IgD-negative memory B cell (primary cell): ENCODE measurements at regions not wholly inside any gene's neighbourhood (a gene's known extent, or its start where the extent isn't known, plus 50 kb on each side); places are given as distances from the start of the nearest gene placed in this dataset.
"Not testable (repeated sequence)": the region's sequence is repeated elsewhere in the genome, so short reads cannot be mapped to it uniquely, and the experiment has no call there.

ENCODE experiments used
- H3K27ac Mint-ChIP-seq, 3 donors: one replicate each; pipeline ENCODE4 v1.8.0; 2020 to 2022; ENCODE audit warnings: mild to moderate bottlenecking in 3 of 3, mixed read lengths in 3 of 3, moderate library complexity in 1 of 3
- H3K27me3 Mint-ChIP-seq: one replicate; pipeline ENCODE4 v1.8.0; 2021; ENCODE audit warnings: mixed read lengths
- H3K36me3 Mint-ChIP-seq: one replicate; pipeline ENCODE4 v1.8.0; 2020; ENCODE audit warnings: mild to moderate bottlenecking, mixed read lengths
- H3K4me1 Mint-ChIP-seq, 3 donors: one replicate each; pipeline ENCODE4 v1.8.0; 2020 to 2022; ENCODE audit warnings: mixed read lengths in 3 of 3, mild to moderate bottlenecking in 1 of 3
- H3K4me3 Mint-ChIP-seq, 4 donors: one replicate each; pipeline ENCODE4 v1.8.0; 2020 to 2022; ENCODE audit warnings: mild to moderate bottlenecking in 4 of 4, mixed read lengths in 4 of 4, moderate library complexity in 3 of 4
- H3K9me3 Mint-ChIP-seq, 3 donors: one replicate each; pipeline ENCODE4 v1.8.0; 2020 to 2021; ENCODE audit warnings: mixed read lengths in 3 of 3, mild to moderate bottlenecking in 1 of 3

DNA sequence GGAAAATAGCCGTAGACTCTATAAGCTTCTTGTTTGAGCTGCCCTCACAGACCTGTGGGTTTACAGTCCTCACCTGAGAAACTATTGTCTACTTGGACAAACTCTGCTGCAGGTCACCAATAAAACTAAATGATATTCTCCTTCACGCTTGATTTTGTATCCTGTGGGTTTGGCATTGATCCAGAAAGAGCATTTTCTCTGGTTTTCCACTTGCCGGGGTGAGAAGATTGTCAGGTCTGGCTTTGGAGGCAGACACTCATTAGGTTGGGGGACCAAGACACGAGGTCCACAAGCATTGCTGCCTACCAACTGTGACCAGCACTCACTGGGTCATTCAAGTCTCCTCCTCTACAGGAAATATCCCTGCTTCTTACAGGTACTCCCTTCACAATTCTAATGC is 68.5 kb downstream of the CDC14C start:
- Mint-ChIP-seq H3K27me3 (no peaks in the 10 kb centered on the region), H3K4me3 (no peak overlapping the region), H3K36me3 (peaks cover 2% of the 10 kb centered on the region), H3K4me1 (no peaks in the 10 kb centered on the region), H3K27ac (no peak overlapping the region), H3K9me3 (peaks cover 0 to 16% (median 8%) of the 10 kb centered on the region in 3 donors)

DNA sequence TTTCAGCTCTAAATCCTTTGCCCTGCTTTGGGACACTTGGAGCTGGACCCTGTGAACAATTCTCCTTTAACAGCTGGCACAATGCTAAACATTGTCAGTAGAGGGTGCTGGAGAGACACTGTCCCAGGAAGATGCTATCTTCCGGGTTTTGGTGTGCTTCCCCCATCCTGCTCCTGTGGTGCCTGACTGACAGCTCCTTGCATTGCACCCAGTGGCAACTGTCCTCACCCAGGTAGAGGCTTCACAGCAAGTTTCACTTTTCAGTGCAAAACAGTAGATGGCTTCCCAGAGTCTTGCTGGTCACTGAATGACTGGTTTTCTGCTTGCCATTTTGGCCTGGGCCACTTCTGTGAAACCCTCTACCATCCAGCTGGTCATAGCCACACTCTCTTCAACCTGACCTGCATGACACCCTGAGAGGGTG is 77.3 kb downstream of the CDC14C start:
- H3K4me1 Mint-ChIP-seq: no peaks in the 10 kb centered on the region
- no peaks in the 10 kb centered on the region for H3K36me3 Mint-ChIP-seq
- H3K27me3 Mint-ChIP-seq: no peaks in the 10 kb centered on the region
- no peak overlapping the region for H3K4me3 Mint-ChIP-seq
- H3K9me3 Mint-ChIP-seq: peaks cover 5 to 6% (median 6%) of the 10 kb centered on the region in 3 donors
- H3K27ac Mint-ChIP-seq: no peak overlapping the region

DNA sequence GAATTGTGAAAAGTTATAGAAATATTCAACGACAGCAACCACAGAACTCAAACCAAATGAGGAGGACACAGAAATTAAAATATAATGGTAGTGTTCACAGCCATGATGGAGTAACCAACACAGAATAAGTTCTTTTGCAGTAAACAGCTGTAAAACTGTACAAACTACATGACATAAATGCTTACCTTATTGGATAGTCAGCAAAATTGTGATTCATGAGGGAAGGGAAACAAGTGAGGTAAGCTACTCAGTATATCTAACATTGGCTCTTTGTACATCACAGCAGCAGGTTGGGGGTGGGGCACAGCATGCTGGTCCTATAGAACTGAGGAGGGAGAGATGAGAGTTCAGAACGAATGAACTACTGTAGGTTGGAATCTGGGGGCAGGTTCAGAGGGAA is 86.4 kb downstream of the CDC14C start:
- Mint-ChIP-seq H3K4me3 (no peak overlapping the region), H3K27ac (no peak overlapping the region), H3K36me3 (no peaks in the 10 kb centered on the region), H3K27me3 (no peaks in the 10 kb centered on the region), H3K4me1 (no peaks in the 10 kb centered on the region), H3K9me3 (peaks cover 7 to 10% (median 7%) of the 10 kb centered on the region in 3 donors)

DNA sequence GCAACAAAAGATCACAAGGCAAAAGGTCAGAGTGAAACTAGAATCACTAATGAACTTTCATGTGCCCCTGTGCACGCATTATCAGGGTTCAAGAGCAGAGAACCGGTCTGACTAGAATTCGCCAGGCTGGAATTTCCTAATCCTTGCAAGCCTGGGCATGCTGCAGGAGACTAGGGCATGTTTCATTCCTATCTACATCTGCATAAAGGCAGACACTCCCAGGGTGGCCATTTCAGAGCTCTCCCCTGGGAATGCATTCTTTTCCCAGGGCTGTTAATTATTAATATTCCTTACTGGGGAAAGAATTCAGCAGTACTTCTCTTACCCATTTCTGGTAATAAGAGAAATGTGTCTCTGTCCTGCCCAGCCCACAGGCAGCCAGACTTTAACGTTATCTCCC is 90.5 kb downstream of the CDC14C start:
- no peak overlapping the region for H3K4me3 Mint-ChIP-seq
- peaks cover 2 to 18% (median 6%) of the 10 kb centered on the region in 3 donors for H3K9me3 Mint-ChIP-seq
- no peaks in the 10 kb centered on the region for H3K4me1 Mint-ChIP-seq
- no peak overlapping the region for H3K27ac Mint-ChIP-seq
- H3K27me3 Mint-ChIP-seq: no peaks in the 10 kb centered on the region
- H3K36me3 Mint-ChIP-seq: no peaks in the 10 kb centered on the region

DNA sequence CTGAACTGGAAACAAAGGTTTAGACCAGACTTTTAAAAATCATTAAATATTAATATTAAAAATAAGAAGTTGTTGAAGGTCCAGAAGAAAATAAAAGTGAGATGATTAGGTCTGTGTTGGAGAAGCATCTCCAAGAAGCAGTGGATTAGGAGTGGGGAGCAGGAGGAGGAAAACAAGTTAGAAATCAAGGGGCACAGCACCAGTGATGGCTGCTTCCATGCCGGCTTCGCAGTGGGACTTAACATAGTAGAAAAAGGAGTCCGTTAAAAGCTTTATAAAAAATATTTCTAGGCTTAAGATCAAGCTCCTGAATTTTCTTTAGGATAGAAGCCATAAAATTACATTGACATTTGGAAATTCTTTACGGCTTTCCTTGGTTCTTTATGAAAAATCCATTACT is 95.8 kb downstream of the CDC14C start:
- peaks cover 2 to 17% (median 2%) of the 10 kb centered on the region in 3 donors for H3K9me3 Mint-ChIP-seq
- no peak overlapping the region for H3K4me3 Mint-ChIP-seq
- no peaks in the 10 kb centered on the region for H3K36me3 Mint-ChIP-seq
- no peaks in the 10 kb centered on the region for H3K4me1 Mint-ChIP-seq
- no peaks in the 10 kb centered on the region for H3K27me3 Mint-ChIP-seq
- H3K27ac Mint-ChIP-seq: no peak overlapping the region

DNA sequence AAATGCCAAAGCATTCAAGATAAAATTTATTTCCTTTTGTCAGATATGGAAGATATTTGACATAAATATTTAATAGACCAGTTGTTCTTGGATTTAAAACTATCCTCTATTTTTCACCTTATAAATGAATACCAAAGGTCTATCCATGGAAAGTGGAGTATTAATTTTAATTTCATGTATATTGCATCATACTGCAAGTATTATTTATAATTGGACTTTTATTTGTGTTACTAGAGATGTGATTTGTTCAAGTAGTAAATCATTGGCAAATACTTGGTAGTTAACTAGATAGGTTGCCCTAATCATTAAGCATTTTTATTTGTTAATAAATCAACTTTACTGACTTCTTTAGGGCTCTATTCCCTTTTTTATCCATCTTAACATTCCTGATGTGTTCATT is 98.1 kb downstream of the CDC14C start:
- no peaks in the 10 kb centered on the region for H3K36me3 Mint-ChIP-seq
- no peak overlapping the region for H3K4me3 Mint-ChIP-seq
- H3K9me3 Mint-ChIP-seq: peaks cover 1 to 8% (median 2%) of the 10 kb centered on the region in 3 donors
- no peak overlapping the region for H3K27ac Mint-ChIP-seq
- no peaks in the 10 kb centered on the region for H3K27me3 Mint-ChIP-seq
- H3K4me1 Mint-ChIP-seq: no peaks in the 10 kb centered on the region

DNA sequence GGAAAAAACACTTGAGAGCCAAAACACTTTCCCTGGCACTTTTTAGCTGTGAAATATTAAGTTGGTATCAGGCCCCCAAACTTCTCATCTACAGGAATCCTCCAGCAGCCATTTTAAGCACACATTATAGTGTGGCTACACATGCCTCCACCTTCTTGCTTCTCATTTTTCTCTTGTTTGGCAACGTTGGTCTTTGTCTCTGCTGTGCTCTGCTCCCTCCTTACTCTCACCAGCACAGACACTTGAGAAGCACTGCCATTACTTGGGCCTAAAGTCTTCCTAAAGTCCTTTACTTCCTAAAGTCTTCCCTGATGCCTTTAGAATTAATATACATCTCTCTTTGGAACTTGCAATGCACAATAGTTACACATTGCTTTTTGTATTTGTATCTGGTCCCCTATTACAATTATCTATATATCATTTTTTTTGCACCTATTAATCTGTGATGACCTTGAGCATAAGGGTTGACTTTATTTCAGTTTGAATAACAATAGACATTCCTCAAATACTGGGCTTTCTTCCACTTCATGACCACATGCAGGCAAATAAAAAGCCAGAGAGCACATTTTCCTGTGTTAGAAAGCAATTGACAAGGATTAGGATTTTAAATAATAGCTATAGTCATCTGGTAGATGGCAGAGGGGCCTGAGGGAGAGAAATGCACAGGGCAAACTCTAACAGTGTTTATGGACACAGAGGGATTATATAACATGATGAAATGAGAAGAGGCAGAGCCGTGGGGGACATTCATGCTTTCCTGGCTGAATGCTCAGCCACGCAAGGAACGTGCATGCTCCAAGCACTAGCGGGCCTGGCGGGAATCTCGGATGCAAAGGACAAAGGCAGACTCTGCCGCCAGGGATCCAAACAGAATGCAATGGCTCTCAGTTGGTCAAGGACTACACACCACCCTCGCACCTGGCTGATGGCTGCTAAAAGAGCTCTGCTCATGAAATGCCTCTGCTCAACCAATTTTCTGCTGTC is 99.3 kb downstream of the CDC14C start:
- Mint-ChIP-seq H3K9me3 (peaks cover 0 to 8% (median 1%) of the 10 kb centered on the region in 3 donors), H3K27me3 (no peaks in the 10 kb centered on the region), H3K36me3 (no peaks in the 10 kb centered on the region), H3K4me3 (no peak overlapping the region), H3K4me1 (no peaks in the 10 kb centered on the region), H3K27ac (no peak overlapping the region)

DNA sequence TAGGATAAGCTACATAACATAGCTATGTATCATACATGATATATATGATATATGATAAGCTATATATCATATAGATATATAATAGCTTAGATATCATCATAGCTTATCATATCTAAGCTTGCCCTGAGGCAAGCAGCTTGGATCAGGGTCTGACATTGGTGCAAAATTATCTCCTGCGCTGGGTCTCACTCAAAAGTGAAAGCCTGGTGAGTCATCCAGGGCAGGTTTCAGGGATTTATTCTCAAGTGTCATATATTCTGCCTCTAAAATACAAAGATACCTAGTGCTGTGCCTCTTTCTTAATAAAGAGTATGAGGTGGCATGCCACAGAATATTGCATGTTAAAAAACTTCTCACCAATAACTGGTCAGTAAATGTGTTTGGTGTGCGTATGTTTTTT is 105.9 kb downstream of the CDC14C start:
- H3K27me3 Mint-ChIP-seq: no peaks in the 10 kb centered on the region
- H3K36me3 Mint-ChIP-seq: no peaks in the 10 kb centered on the region
- H3K9me3 Mint-ChIP-seq: peaks cover 0 to 1% (median 0%) of the 10 kb centered on the region in 3 donors
- no peaks in the 10 kb centered on the region for H3K4me1 Mint-ChIP-seq
- H3K4me3 Mint-ChIP-seq: no peak overlapping the region
- no peak overlapping the region for H3K27ac Mint-ChIP-seq

DNA sequence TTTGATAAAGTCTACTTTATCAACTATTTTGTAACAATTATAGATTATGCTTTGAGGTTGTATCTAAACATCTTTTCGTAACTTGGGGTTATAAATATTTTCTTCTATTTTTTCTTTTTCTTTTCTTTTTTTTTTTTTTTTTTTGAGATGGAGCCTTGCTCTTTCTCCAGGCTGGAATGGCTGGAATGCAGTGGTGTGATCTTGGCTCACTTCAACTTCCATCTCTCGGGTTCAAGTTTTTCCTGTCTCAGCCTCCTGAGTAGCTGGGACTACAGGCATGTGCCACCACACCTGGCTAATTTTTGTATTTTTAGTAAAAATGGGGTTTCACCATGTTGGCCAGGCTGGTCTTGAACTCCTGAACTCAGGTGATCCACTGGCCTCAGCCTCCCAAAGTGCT is 108.8 kb downstream of the CDC14C start:
- not testable (repeated sequence) for H3K4me3 Mint-ChIP-seq, H3K9me3 Mint-ChIP-seq, H3K27me3 Mint-ChIP-seq, H3K36me3 Mint-ChIP-seq, H3K27ac Mint-ChIP-seq, H3K4me1 Mint-ChIP-seq

DNA sequence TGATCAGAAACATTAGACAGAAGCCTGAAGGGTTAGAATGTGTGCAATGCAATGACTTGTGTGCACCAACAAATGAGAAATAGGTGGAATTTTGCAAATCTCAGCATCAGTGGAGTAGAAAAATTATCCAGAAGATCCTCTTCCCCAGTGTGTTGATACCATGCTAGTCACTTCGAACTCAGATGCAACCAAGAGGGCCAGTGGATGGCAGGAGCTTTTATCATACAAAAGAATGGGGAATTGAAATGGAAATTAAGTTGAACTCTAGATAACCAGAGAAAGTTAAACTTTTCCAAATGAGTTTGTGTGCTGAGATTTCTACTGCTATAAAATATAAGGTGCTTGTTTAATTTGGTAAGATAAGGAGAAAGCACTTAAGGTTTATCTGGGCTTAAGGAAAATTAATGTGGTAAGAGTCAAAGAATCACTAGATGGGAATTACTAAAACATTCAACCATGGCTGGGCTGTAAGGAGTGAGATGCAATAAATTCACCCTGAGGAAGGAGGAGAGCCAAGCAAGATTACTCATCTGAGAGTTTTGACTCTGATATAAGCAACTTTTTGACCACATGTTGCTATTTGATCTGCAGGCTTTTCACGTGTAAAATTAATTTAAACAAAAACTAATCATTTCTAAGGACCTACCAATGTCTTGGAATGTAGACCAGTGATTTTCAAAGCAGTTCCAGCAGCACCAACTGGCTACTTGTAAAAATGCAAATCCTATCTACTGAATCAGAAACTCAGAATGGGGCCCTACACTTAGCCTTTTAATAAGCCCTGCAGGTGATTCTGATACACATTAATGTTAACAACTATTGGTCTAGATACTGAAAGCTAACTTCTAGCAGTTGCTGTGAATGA is 113.2 kb downstream of the CDC14C start:
- Mint-ChIP-seq H3K9me3 (peaks cover 2 to 5% (median 4%) of the 10 kb centered on the region in 3 donors), H3K27me3 (no peaks in the 10 kb centered on the region), H3K4me1 (no peaks in the 10 kb centered on the region), H3K36me3 (no peaks in the 10 kb centered on the region), H3K4me3 (no peak overlapping the region), H3K27ac (peak overlapping the region in 1 of 3 donors; percentile 5)

DNA sequence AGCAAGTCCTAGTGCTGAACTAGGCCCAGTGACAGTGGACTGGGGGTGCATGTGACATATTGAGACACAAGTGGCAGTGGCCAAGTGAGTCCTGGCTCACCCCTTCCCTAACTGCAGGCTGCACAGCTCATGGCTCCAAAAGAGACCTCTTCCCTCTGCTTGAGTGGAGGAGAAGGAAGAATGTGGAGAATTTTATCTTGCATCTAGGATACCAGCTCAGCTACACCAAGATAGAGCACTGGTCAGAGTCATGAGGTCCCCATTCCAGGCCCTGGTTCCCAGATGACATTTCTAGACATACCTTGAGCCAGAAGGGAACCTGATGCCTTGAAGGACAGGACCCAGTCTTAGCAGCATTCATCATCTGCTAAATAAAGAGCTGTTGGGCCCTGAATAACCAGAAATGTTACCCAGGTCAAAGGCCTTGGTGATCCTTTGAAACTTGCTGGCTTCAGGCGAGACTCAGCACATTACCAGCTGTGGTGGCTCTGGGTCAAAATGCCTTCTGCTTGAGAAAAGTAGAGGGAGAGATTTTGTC is 114.5 kb downstream of the CDC14C start:
- no peaks in the 10 kb centered on the region for H3K36me3 Mint-ChIP-seq
- peaks cover 2 to 5% (median 5%) of the 10 kb centered on the region in 3 donors for H3K9me3 Mint-ChIP-seq
- H3K27me3 Mint-ChIP-seq: no peaks in the 10 kb centered on the region
- H3K4me1 Mint-ChIP-seq: no peaks in the 10 kb centered on the region
- no peak overlapping the region for H3K27ac Mint-ChIP-seq
- H3K4me3 Mint-ChIP-seq: no peak overlapping the region

DNA sequence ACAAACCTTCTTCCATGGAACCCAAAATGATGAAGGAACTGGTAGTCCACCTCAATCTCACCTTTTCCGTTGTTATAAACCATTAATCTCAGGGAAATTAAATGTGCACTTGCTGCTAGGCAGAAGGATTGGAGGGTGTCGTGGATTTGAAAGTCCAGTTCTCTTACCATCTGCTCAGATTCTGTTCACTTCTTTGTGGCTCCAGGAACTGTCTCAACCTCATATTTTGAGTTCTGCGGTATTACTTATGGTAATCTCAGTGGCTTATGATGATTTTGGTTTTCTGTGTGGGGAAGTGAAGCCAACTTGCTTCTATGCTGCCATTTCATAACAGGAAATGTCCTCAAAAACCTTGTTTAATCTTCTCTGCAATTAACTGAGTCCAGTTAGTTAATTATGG is 136.4 kb downstream of the CDC14C start:
- Mint-ChIP-seq H3K9me3 (peaks cover 0 to 23% (median 10%) of the 10 kb centered on the region in 3 donors), H3K4me3 (no peak overlapping the region), H3K4me1 (no peaks in the 10 kb centered on the region), H3K27ac (no peak overlapping the region), H3K36me3 (no peaks in the 10 kb centered on the region), H3K27me3 (no peaks in the 10 kb centered on the region)

DNA sequence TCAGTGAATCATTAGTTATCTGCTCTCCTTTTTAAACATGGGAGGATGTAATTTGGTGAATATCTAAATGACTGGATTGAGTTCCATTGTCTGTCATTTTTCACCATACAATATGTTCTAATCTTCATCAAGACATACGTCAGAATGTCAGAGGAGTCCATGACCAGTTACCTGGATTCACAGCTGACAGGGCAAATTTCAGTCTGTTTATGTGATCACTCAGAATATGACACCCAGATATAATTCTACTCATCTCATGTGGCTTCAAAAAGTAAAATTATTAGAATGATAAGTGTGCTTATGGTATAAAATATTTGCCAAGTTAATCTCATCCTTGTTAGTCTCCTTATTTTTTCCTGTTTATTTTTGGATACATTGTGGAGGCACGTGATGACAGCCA is 150.2 kb downstream of the CDC14C start:
- peaks cover 3 to 6% (median 5%) of the 10 kb centered on the region in 3 donors for H3K9me3 Mint-ChIP-seq

DNA sequence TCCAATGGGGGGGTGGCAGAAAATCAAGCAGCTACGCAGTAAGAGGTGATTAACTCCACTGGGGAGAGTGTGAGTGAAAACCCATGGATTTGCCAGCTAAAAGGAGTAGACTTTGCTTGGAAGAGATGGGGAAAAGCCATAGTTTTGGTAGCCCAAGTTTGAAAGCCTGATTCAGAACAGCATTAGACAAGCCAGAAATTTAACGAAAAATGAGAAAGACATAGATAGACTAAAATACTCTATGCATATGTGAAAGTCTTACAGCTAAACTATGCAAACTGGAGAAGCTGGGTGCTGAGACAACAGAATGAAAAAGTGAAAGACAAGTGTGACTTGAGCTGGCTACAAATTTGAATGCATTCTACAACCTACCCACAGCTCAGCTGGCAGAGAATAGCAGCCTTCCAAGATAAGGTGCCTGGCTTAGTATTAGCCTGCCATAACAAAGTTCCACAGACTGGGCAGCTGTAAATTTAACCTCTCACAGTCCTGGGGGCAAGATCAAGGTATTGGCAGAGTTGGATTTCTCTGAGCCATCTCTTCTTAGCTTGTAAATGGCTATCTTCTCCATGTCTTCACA is 156.6 kb downstream of the CDC14C start:
- H3K4me1 Mint-ChIP-seq: peaks cover 0 to 1% (median 0%) of the 10 kb centered on the region in 3 donors
- no peaks in the 10 kb centered on the region for H3K27me3 Mint-ChIP-seq
- H3K9me3 Mint-ChIP-seq: peaks cover 4 to 7% (median 7%) of the 10 kb centered on the region in 3 donors

More for the DNA sequence above, 150.2 kb downstream of the CDC14C start:
- Mint-ChIP-seq H3K36me3 (no peaks in the 10 kb centered on the region), H3K4me1 (peaks cover 0 to 1% (median 0%) of the 10 kb centered on the region in 3 donors), H3K27me3 (no peaks in the 10 kb centered on the region), H3K27ac (no peak overlapping the region), H3K4me3 (no peak overlapping the region)

DNA sequence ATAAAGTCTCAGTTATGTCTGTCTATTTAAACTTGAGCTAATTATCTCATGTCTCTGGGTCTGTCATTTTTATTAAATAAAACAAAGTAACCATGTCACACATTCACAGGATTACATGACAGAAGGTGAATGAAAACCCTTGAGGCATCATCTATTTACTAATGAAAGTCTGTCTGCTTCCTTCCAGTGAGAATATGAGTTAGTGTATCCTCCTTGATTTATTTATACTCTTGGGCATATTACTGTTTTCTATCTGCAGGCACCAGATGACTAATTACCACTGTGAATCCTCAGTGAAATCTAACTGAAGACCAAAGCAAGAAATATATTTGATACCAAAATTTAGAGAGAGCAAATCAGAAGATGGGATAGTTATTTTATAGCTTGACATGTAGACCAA is 163.7 kb downstream of the CDC14C start:
- H3K36me3 Mint-ChIP-seq: no peaks in the 10 kb centered on the region
- H3K4me1 Mint-ChIP-seq: no peaks in the 10 kb centered on the region
- H3K27ac Mint-ChIP-seq: no peak overlapping the region
- H3K27me3 Mint-ChIP-seq: no peaks in the 10 kb centered on the region
- no peaks in the 10 kb centered on the region for H3K9me3 Mint-ChIP-seq
- no peak overlapping the region for H3K4me3 Mint-ChIP-seq

More for the DNA sequence above, 156.6 kb downstream of the CDC14C start:
- no peak overlapping the region for H3K4me3 Mint-ChIP-seq
- no peak overlapping the region for H3K27ac Mint-ChIP-seq
- H3K36me3 Mint-ChIP-seq: no peaks in the 10 kb centered on the region
